Prostate gland (tissue), 2 donors: ENCODE measurements at regions not wholly inside any gene's neighbourhood (a gene's known extent, or its start where the extent isn't known, plus 50 kb on each side); places are given as distances from the start of the nearest gene placed in this dataset.

Experiments used
- DNase-seq: peaks from one replicate; pipeline ENCODE4 v3.0.0-alpha.2; 2019; ENCODE audit warnings: low spot score
- H3K27ac ChIP-seq, 2 donors: fragments of 200-600 bp; sonication (generic); 2 replicates each; pipeline ENCODE4 v1.5.1; 2017 to 2019
- H3K27me3 ChIP-seq: fragments of 200-600 bp; sonication (generic); replicated peaks from 2 replicates; pipeline ENCODE4 v1.5.1; 2019; ENCODE audit not compliant: insufficient read depth
- H3K36me3 ChIP-seq, 2 donors: fragments of 200-600 bp; sonication (generic); 1 replicate in 1 of 2; 2 replicates in 1 of 2; pipeline versions ENCODE4 v1.5.1 to v1.8.1; 2017 to 2019
- H3K4me1 ChIP-seq: fragments of 200-600 bp; sonication (generic); replicated peaks from 2 replicates; pipeline ENCODE4 v1.5.1; 2019
- H3K4me3 ChIP-seq, 2 donors: fragments of 200-600 bp; sonication (generic); 2 replicates each; pipeline ENCODE4 v1.5.1; 2017 to 2019
- H3K9me3 ChIP-seq: fragments of 200-600 bp; sonication (generic); 2 replicates; pipeline ENCODE4 v1.5.1; 2017
- POLR2A ChIP-seq: fragments of 450-650 bp; IDR thresholded peaks from one replicate; pipeline ENCODE4 v1.6.1; 2016; ENCODE audit warnings: antibody characterized with exemption, mild to moderate bottlenecking
- POLR2AphosphoS5 ChIP-seq: sonication (generic); formaldehyde crosslinking; IDR thresholded peaks from one replicate; pipeline ENCODE4 v1.6.1; 2017; ENCODE audit warnings: antibody characterized with exemption
- WGBS: methylation state at CpG from one replicate; pipeline ENCODE4 v1.1.5; 2018; 5-methylcytosine and 5-hydroxymethylcytosine counted together
- intact Hi-C: fragments of 100-400 bp; cut with DNase I; formaldehyde crosslinking; loops from one replicate; pipeline ENCODE4 v1.14.2; 2022
- TF ChIP-seq, protein P1 (sequence below), 4 experiments: fragments of 200-600 bp in 2 of 4; fragments of 450-650 bp in 2 of 4; sonication (generic) in 2 of 4; IDR thresholded peaks; 1 replicate in 3 of 4; 2 replicates in 1 of 4; pipeline ENCODE4 v1.5.1; 2016 to 2019; ENCODE audit warnings: antibody characterized with exemption in 4 of 4, mild to moderate bottlenecking in 2 of 4, moderate library complexity in 2 of 4

DNA sequence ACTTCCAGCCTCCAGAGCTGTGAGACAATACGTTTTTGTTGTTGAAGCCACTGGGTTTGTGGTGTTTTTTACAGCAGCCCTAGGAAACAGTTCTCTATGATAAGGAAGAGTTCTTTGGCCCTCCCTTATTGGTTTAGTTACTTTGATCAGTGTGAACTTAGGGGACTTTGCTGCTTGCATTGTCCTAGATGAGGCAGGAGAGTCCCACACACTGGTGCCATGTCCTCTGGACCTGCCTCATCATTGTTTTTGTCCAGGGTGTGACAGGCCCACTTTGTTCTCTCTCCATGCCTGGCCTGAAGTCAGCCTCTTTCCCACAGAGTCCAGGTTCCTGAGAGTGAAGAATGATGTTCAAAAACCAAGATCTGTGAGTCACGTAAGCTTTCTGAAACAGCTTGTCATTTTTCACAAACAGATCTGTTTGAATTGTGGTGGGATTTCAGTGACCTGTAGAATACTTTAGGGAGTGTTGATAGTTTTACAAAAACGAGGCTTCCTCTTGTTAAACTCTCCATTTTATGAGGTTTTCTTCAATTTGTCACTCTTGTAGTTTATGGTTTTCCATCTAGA is 63.8 kb downstream of the ING1 start:
- Histone ChIP-seq H3K36me3 (no peaks in the 10 kb centered on the region), H3K27me3 (no peaks in the 10 kb centered on the region), H3K4me1 (no peaks in the 10 kb centered on the region), H3K9me3 (no peaks in the 10 kb centered on the region), H3K4me3 (no peak overlapping the region), H3K27ac (no peak overlapping the region)
- TF ChIP-seq POLR2A (no peak), POLR2AphosphoS5 (no peak)
- TF ChIP-seq, protein P1, sequence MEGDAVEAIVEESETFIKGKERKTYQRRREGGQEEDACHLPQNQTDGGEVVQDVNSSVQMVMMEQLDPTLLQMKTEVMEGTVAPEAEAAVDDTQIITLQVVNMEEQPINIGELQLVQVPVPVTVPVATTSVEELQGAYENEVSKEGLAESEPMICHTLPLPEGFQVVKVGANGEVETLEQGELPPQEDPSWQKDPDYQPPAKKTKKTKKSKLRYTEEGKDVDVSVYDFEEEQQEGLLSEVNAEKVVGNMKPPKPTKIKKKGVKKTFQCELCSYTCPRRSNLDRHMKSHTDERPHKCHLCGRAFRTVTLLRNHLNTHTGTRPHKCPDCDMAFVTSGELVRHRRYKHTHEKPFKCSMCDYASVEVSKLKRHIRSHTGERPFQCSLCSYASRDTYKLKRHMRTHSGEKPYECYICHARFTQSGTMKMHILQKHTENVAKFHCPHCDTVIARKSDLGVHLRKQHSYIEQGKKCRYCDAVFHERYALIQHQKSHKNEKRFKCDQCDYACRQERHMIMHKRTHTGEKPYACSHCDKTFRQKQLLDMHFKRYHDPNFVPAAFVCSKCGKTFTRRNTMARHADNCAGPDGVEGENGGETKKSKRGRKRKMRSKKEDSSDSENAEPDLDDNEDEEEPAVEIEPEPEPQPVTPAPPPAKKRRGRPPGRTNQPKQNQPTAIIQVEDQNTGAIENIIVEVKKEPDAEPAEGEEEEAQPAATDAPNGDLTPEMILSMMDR (IDR thresholded peaks at IDR 0.05): no peak
- DNase-seq: no peak
- intact Hi-C loops: no loop called here
- WGBS: 69% methylated on average over 3 of the region's 3 CpGs

DNA sequence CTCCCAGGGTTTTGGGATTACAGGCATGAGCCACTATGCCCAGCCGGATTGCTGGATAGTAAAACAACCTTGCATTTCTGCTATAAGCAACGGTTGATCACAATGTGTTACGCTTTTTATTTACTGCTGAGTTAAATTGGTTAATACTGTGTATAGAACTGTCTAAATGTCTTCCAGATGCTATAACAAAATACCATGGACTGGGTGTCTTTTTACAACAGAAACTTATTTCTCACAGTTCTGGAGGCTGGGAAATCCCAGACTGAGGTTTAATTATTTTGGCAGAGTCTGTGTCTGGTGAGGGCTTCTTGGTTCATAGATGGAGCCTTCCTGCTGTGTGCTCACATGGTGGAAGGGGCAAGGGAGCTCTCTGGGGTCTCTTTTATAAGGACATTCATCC is 65.5 kb downstream of the ING1 start:
- no peaks in the 10 kb centered on the region for H3K9me3 ChIP-seq
- no peak overlapping the region for H3K27ac ChIP-seq
- no peaks in the 10 kb centered on the region for H3K27me3 ChIP-seq
- H3K36me3 ChIP-seq: no peaks in the 10 kb centered on the region
- DNase-seq: no peak
- no peak overlapping the region for H3K4me3 ChIP-seq
- 84% methylated on average over 3 of the region's 3 CpGs for WGBS
- H3K4me1 ChIP-seq: no peaks in the 10 kb centered on the region
- TF ChIP-seq POLR2AphosphoS5 (no peak), POLR2A (no peak)
- TF ChIP-seq, protein P1 (IDR thresholded peaks at IDR 0.05): no peak
- intact Hi-C loops: no loop called here

DNA sequence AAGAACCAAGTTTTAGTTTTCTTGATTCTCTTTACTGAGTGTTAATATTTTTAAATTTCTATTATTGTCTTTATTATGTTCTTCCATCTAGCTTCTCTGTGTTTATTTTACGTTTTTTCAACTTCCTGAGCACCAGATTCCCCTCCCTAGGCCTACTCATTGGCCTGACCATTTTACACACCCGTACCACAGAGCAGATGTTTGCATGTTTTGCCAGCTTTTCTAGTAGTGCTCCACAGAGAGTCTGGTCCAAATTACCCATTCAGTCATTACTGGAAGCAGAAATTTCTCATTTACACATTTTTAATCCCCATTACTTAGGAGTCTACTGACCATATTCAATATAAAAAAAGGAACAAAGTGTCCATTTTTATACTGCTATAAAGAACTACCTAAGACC is 66.9 kb downstream of the ING1 start:
- 53% methylated on average over 2 of the region's 2 CpGs for WGBS
- Histone ChIP-seq H3K27me3 (no peaks in the 10 kb centered on the region), H3K9me3 (no peaks in the 10 kb centered on the region)

DNA sequence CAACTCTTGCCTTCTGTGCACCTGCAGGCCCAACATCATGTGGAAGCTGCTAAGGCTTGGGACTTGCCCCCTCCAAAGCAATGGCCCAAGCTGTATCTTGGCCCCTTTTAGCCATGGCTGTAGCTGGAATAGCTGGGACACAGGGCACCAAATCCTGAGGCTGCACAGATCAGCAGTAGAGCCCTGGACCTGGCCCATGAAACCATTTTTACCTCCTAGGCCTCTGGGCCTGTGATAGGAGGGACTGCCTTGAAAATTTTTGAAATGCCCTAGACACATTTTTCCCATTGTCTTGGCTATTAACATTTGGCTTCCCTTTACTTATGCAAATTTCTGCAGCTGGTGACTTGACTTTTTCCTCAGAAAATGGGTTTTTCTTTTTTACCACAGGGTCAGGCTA is 68.7 kb downstream of the ING1 start:
- Histone ChIP-seq H3K4me1 (no peaks in the 10 kb centered on the region), H3K4me3 (no peak overlapping the region), H3K27ac (no peak overlapping the region), H3K36me3 (no peaks in the 10 kb centered on the region), H3K9me3 (no peaks in the 10 kb centered on the region), H3K27me3 (no peaks in the 10 kb centered on the region)
- no peak for DNase-seq
- intact Hi-C loops: no loop called here
- TF ChIP-seq, protein P1 (IDR thresholded peaks at IDR 0.05): no peak
- TF ChIP-seq POLR2A (no peak), POLR2AphosphoS5 (no peak)

More for the DNA sequence above, 66.9 kb downstream of the ING1 start:
- no peak for TF ChIP-seq POLR2AphosphoS5
- no peak for TF ChIP-seq POLR2A
- TF ChIP-seq, protein P1 (IDR thresholded peaks at IDR 0.05): no peak
- no peak for DNase-seq
- no peak overlapping the region for H3K27ac ChIP-seq
- H3K36me3 ChIP-seq: no peaks in the 10 kb centered on the region
- H3K4me1 ChIP-seq: no peaks in the 10 kb centered on the region
- H3K4me3 ChIP-seq: no peak overlapping the region
- intact Hi-C loops: no loop called here

DNA sequence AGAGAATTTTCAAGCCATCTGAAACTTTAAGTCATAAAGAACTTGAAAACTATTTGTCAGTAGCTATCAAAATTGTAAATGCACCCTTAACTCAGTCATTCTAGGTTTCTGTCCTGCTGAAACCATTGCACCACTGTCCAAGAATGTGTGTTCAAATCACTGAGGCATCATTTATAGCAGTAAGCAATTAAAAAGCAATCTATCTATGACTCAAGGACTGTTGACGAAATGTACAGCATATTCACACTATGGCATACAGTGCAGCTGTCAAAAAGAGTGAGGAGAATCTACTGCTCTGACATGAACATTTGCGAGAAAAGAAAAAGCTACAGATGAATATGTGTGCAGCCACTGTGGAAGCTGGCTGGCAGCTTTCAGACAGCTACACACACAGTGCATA is 71.2 kb downstream of the ING1 start:
- intact Hi-C loops: no loop called here
- Histone ChIP-seq H3K36me3 (no peaks in the 10 kb centered on the region), H3K27me3 (no peaks in the 10 kb centered on the region), H3K27ac (no peak overlapping the region), H3K9me3 (no peaks in the 10 kb centered on the region), H3K4me1 (no peaks in the 10 kb centered on the region), H3K4me3 (no peak overlapping the region)
- WGBS: 81% methylated on average over 2 of the region's 2 CpGs
- no peak for DNase-seq
- TF ChIP-seq POLR2AphosphoS5: no peak
- TF ChIP-seq POLR2A: no peak
- TF ChIP-seq, protein P1 (IDR thresholded peaks at IDR 0.05): no peak
